ENCODE measurements at regions not wholly inside any gene's neighbourhood (a gene's known extent, or its start where the extent isn't known, plus 50 kb on each side); places are given as distances from the start of the nearest gene placed in this dataset.

GRCh38 chr4:66506985-66507384 is 836.7 kb upstream of the EPHA5 start:
- Histone ChIP-seq H3K4me1 (ENCODE audit: insufficient read depth, low read length, poor library complexity, severe bottlenecking) (no peaks in the 10 kb centered on the region), H3K9ac (ENCODE audit: low read depth, low read length, poor library complexity, severe bottlenecking) (no peak overlapping the region), H3K36me3 (ENCODE audit: insufficient read depth, low read length) (no peaks in the 10 kb centered on the region), H3K79me2 (ENCODE audit: insufficient read depth, low read length) (no peaks in the 10 kb centered on the region), H3K27me3 (ENCODE audit: insufficient read depth, low read length, poor library complexity, severe bottlenecking) (no peaks in the 10 kb centered on the region), H3K9me2 (replicated peaks; ENCODE audit: low read depth, low read length) (no peaks in the 10 kb centered on the region), H2AFZ (ENCODE audit: low read length) (no peak overlapping the region), H4K20me1 (ENCODE audit: insufficient read depth, low read length, poor library complexity, severe bottlenecking) (no peaks in the 10 kb centered on the region), H3K4me2 (ENCODE audit: low read depth, low read length, poor library complexity, severe bottlenecking) (no peak overlapping the region), H3K4me3 (ENCODE audit: low read length, poor library complexity, severe bottlenecking) (no peak overlapping the region), H3K9me3 (ENCODE audit: insufficient read depth, low read depth, low read length) (no peaks in the 10 kb centered on the region), H3F3A (ENCODE audit: low read depth) (no peaks in the 10 kb centered on the region)
- no peak for TF ChIP-seq EZH2phosphoT487 (IDR thresholded peaks at IDR 0.05; ENCODE audit: borderline replicate concordance)

GRCh38 chr4:66501997-66502396 is 831.7 kb upstream of the EPHA5 start:
- Histone ChIP-seq H4K20me1 (ENCODE audit: insufficient read depth, low read length, poor library complexity, severe bottlenecking) (no peaks in the 10 kb centered on the region), H3K27me3 (ENCODE audit: insufficient read depth, low read length, poor library complexity, severe bottlenecking) (no peaks in the 10 kb centered on the region), H3K4me2 (ENCODE audit: low read depth, low read length, poor library complexity, severe bottlenecking) (no peak overlapping the region), H3K9me3 (ENCODE audit: insufficient read depth, low read depth, low read length) (no peaks in the 10 kb centered on the region), H3K36me3 (ENCODE audit: insufficient read depth, low read length) (no peaks in the 10 kb centered on the region), H3K4me1 (ENCODE audit: insufficient read depth, low read length, poor library complexity, severe bottlenecking) (no peaks in the 10 kb centered on the region), H2AFZ (ENCODE audit: low read length) (no peak overlapping the region), H3F3A (ENCODE audit: low read depth) (no peaks in the 10 kb centered on the region), H3K79me2 (ENCODE audit: insufficient read depth, low read length) (no peaks in the 10 kb centered on the region), H3K9me2 (replicated peaks; ENCODE audit: low read depth, low read length) (no peaks in the 10 kb centered on the region), H3K9ac (ENCODE audit: low read depth, low read length, poor library complexity, severe bottlenecking) (no peak overlapping the region), H3K4me3 (ENCODE audit: low read length, poor library complexity, severe bottlenecking) (no peak overlapping the region)
- TF ChIP-seq EZH2phosphoT487 (IDR thresholded peaks at IDR 0.05; ENCODE audit: borderline replicate concordance) (no peak), CTCF (conservative IDR thresholded peaks at IDR 0.05; ENCODE audit: low read length) (no peak)

GRCh38 chr4:66490729-66491128 is 820.4 kb upstream of the EPHA5 start:
- Histone ChIP-seq H4K20me1 (ENCODE audit: insufficient read depth, low read length, poor library complexity, severe bottlenecking) (no peaks in the 10 kb centered on the region), H3K79me2 (ENCODE audit: insufficient read depth, low read length) (no peaks in the 10 kb centered on the region), H3K27me3 (ENCODE audit: insufficient read depth, low read length, poor library complexity, severe bottlenecking) (no peaks in the 10 kb centered on the region), H3F3A (ENCODE audit: low read depth) (no peaks in the 10 kb centered on the region), H3K4me3 (ENCODE audit: low read length, poor library complexity, severe bottlenecking) (no peak overlapping the region), H3K4me2 (ENCODE audit: low read depth, low read length, poor library complexity, severe bottlenecking) (no peak overlapping the region), H3K9me3 (ENCODE audit: insufficient read depth, low read depth, low read length) (no peaks in the 10 kb centered on the region), H3K9ac (ENCODE audit: low read depth, low read length, poor library complexity, severe bottlenecking) (no peak overlapping the region), H2AFZ (ENCODE audit: low read length) (no peak overlapping the region), H3K4me1 (ENCODE audit: insufficient read depth, low read length, poor library complexity, severe bottlenecking) (no peaks in the 10 kb centered on the region), H3K36me3 (ENCODE audit: insufficient read depth, low read length) (no peaks in the 10 kb centered on the region), H3K9me2 (replicated peaks; ENCODE audit: low read depth, low read length) (no peaks in the 10 kb centered on the region)
- no peak for TF ChIP-seq CTCF (conservative IDR thresholded peaks at IDR 0.05; ENCODE audit: low read length)

GRCh38 chr4:66489783-66490452 is 819.6 kb upstream of the EPHA5 start:
- Histone ChIP-seq H2AFZ (ENCODE audit: low read length) (no peak overlapping the region), H4K20me1 (ENCODE audit: insufficient read depth, low read length, poor library complexity, severe bottlenecking) (no peaks in the 10 kb centered on the region), H3K9me3 (ENCODE audit: insufficient read depth, low read depth, low read length) (no peaks in the 10 kb centered on the region), H3K4me2 (ENCODE audit: low read depth, low read length, poor library complexity, severe bottlenecking) (no peak overlapping the region), H3K4me3 (ENCODE audit: low read length, poor library complexity, severe bottlenecking) (no peak overlapping the region), H3K9me2 (replicated peaks; ENCODE audit: low read depth, low read length) (no peaks in the 10 kb centered on the region), H3K79me2 (ENCODE audit: insufficient read depth, low read length) (no peaks in the 10 kb centered on the region), H3K36me3 (ENCODE audit: insufficient read depth, low read length) (no peaks in the 10 kb centered on the region), H3F3A (ENCODE audit: low read depth) (no peaks in the 10 kb centered on the region), H3K27me3 (ENCODE audit: insufficient read depth, low read length, poor library complexity, severe bottlenecking) (no peaks in the 10 kb centered on the region), H3K9ac (ENCODE audit: low read depth, low read length, poor library complexity, severe bottlenecking) (no peak overlapping the region), H3K4me1 (ENCODE audit: insufficient read depth, low read length, poor library complexity, severe bottlenecking) (no peaks in the 10 kb centered on the region)
- no peak for TF ChIP-seq CTCF (conservative IDR thresholded peaks at IDR 0.05; ENCODE audit: low read length)
- TF ChIP-seq EZH2phosphoT487 (IDR thresholded peaks at IDR 0.05; ENCODE audit: borderline replicate concordance) = no peak
